H1 (cell line): ENCODE measurements at regions not wholly inside any gene's neighbourhood (a gene's known extent, or its start where the extent isn't known, plus 50 kb on each side); places are given as distances from the start of the nearest gene placed in this dataset.

Experiments
- CTCF ChIA-PET: fragments of 300-600 bp; sonication (Branson Sonifier 250); formaldehyde crosslinking; loops from one replicate; lab custom pipeline; 2021; ENCODE audit not compliant: partially characterized antibody; lab: Charles Lee
- POLR2A ChIA-PET: fragments of 300-600 bp; sonication (Branson Sonifier 250); formaldehyde crosslinking; loops from one replicate; lab custom pipeline; 2021; ENCODE audit warnings: inconsistent platforms; ENCODE audit not compliant: partially characterized antibody; lab: Charles Lee
- DNase-seq, 2 experiments: peaks; one replicate each; pipeline versions ENCODE4 v3.0.0 to v3.0.0-alpha.2; 2010 to 2022; ENCODE audit warnings: low spot score in 2 of 2, low read depth in 1 of 2, mixed read lengths in 1 of 2
- FAIRE-seq: peaks from 2 replicates; lab custom pipeline; 2011; peaks lifted over from hg19 to GRCh38; lab: Jason Lieb, UNC
- H2AFZ ChIP-seq: 2 replicates; pipeline ENCODE4 v1.8.1; 2012; ENCODE audit warnings: low read length, inconsistent platforms
- H2AK5ac ChIP-seq: 2 replicates; pipeline ENCODE4 v1.6.1; 2013; ENCODE audit warnings: low read depth, low read length
- H2BK120ac ChIP-seq: replicated peaks from 2 replicates; pipeline ENCODE3; 2013; ENCODE audit warnings: low read depth, low read length, inconsistent platforms
- H2BK12ac ChIP-seq: 2 replicates; pipeline ENCODE4 v1.6.1; 2013; ENCODE audit warnings: low read depth, low read length
- H2BK15ac ChIP-seq: 2 replicates; pipeline ENCODE4 v1.6.1; 2013; ENCODE audit warnings: low read length
- H2BK20ac ChIP-seq: 2 replicates; pipeline ENCODE4 v1.6.1; 2013; ENCODE audit warnings: low read length
- H2BK5ac ChIP-seq: 2 replicates; pipeline ENCODE4 v1.6.1; 2013; ENCODE audit warnings: low read depth, low read length
- H3K14ac ChIP-seq: 2 replicates; pipeline ENCODE4 v1.6.1; 2013; ENCODE audit warnings: inconsistent platforms; ENCODE audit not compliant: insufficient read length
- H3K18ac ChIP-seq: 2 replicates; pipeline ENCODE4 v1.6.1; 2013; ENCODE audit warnings: low read length; ENCODE audit errors: extremely low read depth
- H3K23ac ChIP-seq: 2 replicates; pipeline ENCODE4 v1.6.1; 2013; ENCODE audit warnings: inconsistent platforms; ENCODE audit not compliant: insufficient read length
- H3K23me2 ChIP-seq: 2 replicates; pipeline ENCODE4 v1.6.1; 2013; ENCODE audit warnings: low read depth, low read length
- H3K27ac ChIP-seq: 2 replicates; pipeline ENCODE4 v1.6.1; 2011; ENCODE audit warnings: low read depth, low read length, inconsistent platforms
- H3K27me3 ChIP-seq, 4 experiments: replicated peaks in 1 of 4; 1 replicate in 1 of 4; 2 replicates in 3 of 4; pipeline versions ENCODE4 v1.6.1 to v1.8.1; 2011 to 2013; ENCODE audit warnings: low read length in 3 of 4, mild to moderate bottlenecking in 3 of 4, inconsistent platforms in 2 of 4, mixed read lengths in 2 of 4, moderate library complexity in 1 of 4; ENCODE audit not compliant: control insufficient read depth in 3 of 4, insufficient read depth in 3 of 4; ENCODE audit errors: extremely low read depth in 1 of 4
- H3K36me3 ChIP-seq, 4 experiments: 2 replicates each; pipeline versions ENCODE4 v1.6.1 to v1.8.1; 2011 to 2013; ENCODE audit warnings: mild to moderate bottlenecking in 4 of 4, low read length in 3 of 4, moderate library complexity in 2 of 4, control low read depth in 1 of 4, inconsistent platforms in 1 of 4; ENCODE audit not compliant: insufficient read depth in 4 of 4, control insufficient read depth in 2 of 4
- H3K4ac ChIP-seq: replicated peaks from 2 replicates; pipeline ENCODE3; 2013; ENCODE audit warnings: low read length, low read depth, mixed read lengths, inconsistent platforms; ENCODE audit not compliant: insufficient read length
- H3K4me1 ChIP-seq, 4 experiments: replicated peaks in 1 of 4; 1 replicate in 1 of 4; 2 replicates in 3 of 4; pipeline versions ENCODE4 v1.6.1 to v1.8.1; 2011 to 2013; ENCODE audit warnings: low read length in 3 of 4, inconsistent platforms in 2 of 4, mixed read lengths in 1 of 4; ENCODE audit not compliant: insufficient read depth in 4 of 4, control insufficient read depth in 3 of 4
- H3K4me2 ChIP-seq, 2 experiments: 2 replicates each; pipeline versions ENCODE4 v1.6.1 to v1.8.1; 2011 to 2013; ENCODE audit warnings: low read depth in 2 of 2, low read length in 2 of 2, control low read depth in 1 of 2, inconsistent platforms in 1 of 2, mild to moderate bottlenecking in 1 of 2; ENCODE audit not compliant: insufficient read depth in 1 of 2
- H3K4me3 ChIP-seq, 4 experiments: fragments of 200-600, 300-600 bp in 1 of 4; sonication (generic), shearing (Covaris generic), sonication (Bioruptor Twin) in 1 of 4; 2 replicates each; pipeline versions ENCODE4 v1.5.1 to v1.8.1; 2011 to 2016; ENCODE audit warnings: low read length in 4 of 4, low read depth in 3 of 4, control low read depth in 2 of 4, inconsistent platforms in 2 of 4, mild to moderate bottlenecking in 2 of 4, mixed read lengths in 1 of 4, moderate library complexity in 1 of 4; ENCODE audit not compliant: insufficient read depth in 2 of 4; ENCODE audit errors: extremely low read depth in 1 of 4
- H3K56ac ChIP-seq: replicated peaks from 2 replicates; pipeline ENCODE3; 2013; ENCODE audit warnings: low read depth, mild to moderate bottlenecking, mixed read lengths, low read length, inconsistent platforms; ENCODE audit not compliant: insufficient read length
- H3K79me1 ChIP-seq: 2 replicates; pipeline ENCODE4 v1.6.1; 2013; ENCODE audit warnings: low read depth, low read length, control low read depth
- H3K79me2 ChIP-seq, 2 experiments: 2 replicates each; pipeline versions ENCODE4 v1.6.1 to v1.8.1; 2012 to 2013; ENCODE audit warnings: low read length in 2 of 2, mild to moderate bottlenecking in 2 of 2, inconsistent platforms in 1 of 2; ENCODE audit not compliant: insufficient read depth in 2 of 2, control insufficient read depth in 1 of 2
- H3K9ac ChIP-seq, 4 experiments: replicated peaks in 1 of 4; 1 replicate in 1 of 4; 2 replicates in 3 of 4; pipeline versions ENCODE4 v1.6.1 to v1.8.1; 2011 to 2013; ENCODE audit warnings: low read depth in 3 of 4, low read length in 3 of 4, control low read depth in 2 of 4, mild to moderate bottlenecking in 2 of 4, moderate library complexity in 2 of 4, inconsistent platforms in 1 of 4; ENCODE audit errors: extremely low read depth in 1 of 4
- H3K9me3 ChIP-seq, 2 experiments: 2 replicates each; pipeline versions ENCODE4 v1.6.1 to v1.8.1; 2012 to 2013; ENCODE audit warnings: mild to moderate bottlenecking in 2 of 2, moderate library complexity in 2 of 2, control low read depth in 1 of 2, inconsistent platforms in 1 of 2, low read depth in 1 of 2, low read length in 1 of 2, mixed read lengths in 1 of 2; ENCODE audit not compliant: insufficient read depth in 2 of 2
- H4K20me1 ChIP-seq, 2 experiments: replicated peaks in 1 of 2; 2 replicates each; pipeline versions ENCODE3 to v1.8.1; 2011 to 2013; ENCODE audit warnings: inconsistent platforms in 2 of 2, low read length in 2 of 2, mild to moderate bottlenecking in 1 of 2; ENCODE audit not compliant: insufficient read depth in 2 of 2, control insufficient read depth in 1 of 2
- H4K5ac ChIP-seq: 2 replicates; pipeline ENCODE4 v1.6.1; 2013; ENCODE audit warnings: low read length, low read depth, mixed read lengths, inconsistent platforms; ENCODE audit not compliant: insufficient read length
- H4K8ac ChIP-seq: 2 replicates; pipeline ENCODE4 v1.8.0; 2013; ENCODE audit warnings: mild to moderate bottlenecking, moderate library complexity, low read length, inconsistent platforms; ENCODE audit not compliant: insufficient read depth; ENCODE audit errors: extremely low read depth
- H4K91ac ChIP-seq: replicated peaks from 2 replicates; pipeline ENCODE3; 2013; ENCODE audit warnings: low read length, mixed read lengths, inconsistent platforms; ENCODE audit not compliant: insufficient read length
- CEBPB ChIP-seq: IDR thresholded peaks from 2 replicates; pipeline ENCODE4 v1.6.1; 2012; ENCODE audit warnings: low read depth, low read length
- EZH2 ChIP-seq: fragments of 200-600 bp; sonication (generic); IDR thresholded peaks from 2 replicates; pipeline ENCODE4 v1.7.1; 2012; ENCODE audit warnings: low read depth, mild to moderate bottlenecking, moderate library complexity, low read length, inconsistent platforms; ENCODE audit not compliant: severe bottlenecking
- FOSL1 ChIP-seq: IDR thresholded peaks from 2 replicates; pipeline ENCODE4 v1.6.1; 2011; ENCODE audit warnings: mild to moderate bottlenecking, low read depth, low read length, moderate library complexity; ENCODE audit not compliant: insufficient read depth
- JUND ChIP-seq: IDR thresholded peaks from 2 replicates; pipeline ENCODE4 v1.6.1; 2011; ENCODE audit warnings: mild to moderate bottlenecking, improper control_type of control experiment, low read length
- MAFK ChIP-seq: IDR thresholded peaks from 2 replicates; pipeline ENCODE4 v1.6.1; 2012; ENCODE audit warnings: low read depth, mild to moderate bottlenecking, improper control_type of control experiment, low read length
- RAD21 ChIP-seq, 2 experiments: IDR thresholded peaks in 1 of 2; conservative IDR thresholded peaks in 1 of 2; 2 replicates each; pipeline ENCODE4 v1.6.1; 2011; ENCODE audit warnings: low read depth in 2 of 2, low read length in 2 of 2, improper control_type of control experiment in 1 of 2, inconsistent platforms in 1 of 2, mild to moderate bottlenecking in 1 of 2, moderate library complexity in 1 of 2
- SAP30 ChIP-seq: fragments of 300-600 bp; sonication (generic); IDR thresholded peaks from 2 replicates; pipeline ENCODE4 v1.7.1; 2012; ENCODE audit warnings: low read length, moderate library complexity, mild to moderate bottlenecking, inconsistent platforms; ENCODE audit not compliant: insufficient read depth, insufficient replicate concordance
- TAF1 ChIP-seq: IDR thresholded peaks from 2 replicates; pipeline ENCODE4 v1.6.1; 2011; ENCODE audit warnings: mild to moderate bottlenecking, low read depth, low read length
- TAF7 ChIP-seq: optimal IDR thresholded peaks from 2 replicates; pipeline ENCODE3; 2011; ENCODE audit warnings: low read depth, mild to moderate bottlenecking, inconsistent platforms, low read length, moderate library complexity, borderline replicate concordance
- YY1 ChIP-seq: IDR thresholded peaks from 2 replicates; pipeline ENCODE4 v1.6.1; 2011; ENCODE audit warnings: low read depth, mild to moderate bottlenecking, low read length
- WGBS, 2 experiments: shearing (Covaris generic) in 1 of 2; methylation state at CpG; one replicate each; pipeline versions ENCODE4 v1.1.6 to v1.1.7; 2013 to 2015; ENCODE audit warnings: low lambda C conversion rate in 2 of 2, mixed read lengths in 2 of 2, inconsistent platforms in 1 of 2, low coverage in 1 of 2, missing lambda C conversion rate in 1 of 2; ENCODE audit not compliant: insufficient replicate concordance in 2 of 2, insufficient coverage in 1 of 2, insufficient read length in 1 of 2; ENCODE audit errors: extremely low coverage in 1 of 2, missing lambda C conversion rate in 1 of 2; 5-methylcytosine and 5-hydroxymethylcytosine counted together

GRCh38 chr9:11414241-11414640, 801.4 kb upstream of the PTPRD start:
- 94% methylated on average over 4 of the region's 4 CpGs; no CpG with 5 or more reads in 1 of the 2 experiments for WGBS, 2 experiments
- DNase-seq (no peak), FAIRE-seq (no peak)
- Histone ChIP-seq H2BK120ac (no peak overlapping the region), H3K56ac (no peak overlapping the region), H3K23me2 (no peaks in the 10 kb centered on the region), H3K79me2 (no peaks in the 10 kb centered on the region), H2AK5ac (no peak overlapping the region), H3K79me1 (no peaks in the 10 kb centered on the region), H3K4ac (no peak overlapping the region), H3K4me3 (no peak overlapping the region), H2BK20ac (no peak overlapping the region), H3K18ac (no peak overlapping the region), H4K5ac (no peak overlapping the region), H3K23ac (no peak overlapping the region), H3K4me2 (no peak overlapping the region), H4K91ac (no peak overlapping the region), H3K9ac (no peak overlapping the region), H2AFZ (peak overlapping the region; percentile 70; the same call in 1 of the 2 replicates), H3K9me3 (no peaks in the 10 kb centered on the region), H3K27ac (no peak overlapping the region), H3K36me3 (no peaks in the 10 kb centered on the region), H2BK15ac (no peak overlapping the region), H4K20me1 (no peaks in the 10 kb centered on the region), H4K8ac (peak overlapping the region; percentile 85; the same call in 1 of the 2 replicates), H3K4me1 (no peaks in the 10 kb centered on the region), H3K14ac (no peak overlapping the region), H2BK12ac (no peak overlapping the region), H3K27me3 (no peaks in the 10 kb centered on the region), H2BK5ac (no peak overlapping the region)
- POLR2A ChIA-PET, result no interaction called here
- CTCF ChIA-PET, result no interaction called here
- TF ChIP-seq TAF7 (no peak), EZH2 (no peak), FOSL1 (no peak), RAD21 (IDR thresholded peaks at IDR 0.05 in 1 of 2, conservative IDR thresholded peaks at IDR 0.05 in 1 of 2; ENCODE audit: low read depth in 2 of 2, low read length in 2 of 2) (no peak), YY1 (no peak), MAFK (no peak), JUND (no peak), CEBPB (no peak), SAP30 (no peak), TAF1 (no peak)
